Tibial nerve (tissue), 4 donors: ENCODE measurements at regions not wholly inside any gene's neighbourhood (a gene's known extent, or its start where the extent isn't known, plus 50 kb on each side); places are given as distances from the start of the nearest gene placed in this dataset.

Experiments
- EP300 ChIP-seq, 2 donors: sonication (generic); formaldehyde crosslinking; IDR thresholded peaks; one replicate each; pipeline ENCODE4 v1.6.1; 2017; ENCODE audit warnings: antibody characterized with exemption in 2 of 2, mild to moderate bottlenecking in 1 of 2
- TF ChIP-seq, protein P1 (sequence below), 5 experiments: fragments of 200-600 bp in 3 of 5; fragments of 450-650 bp in 2 of 5; sonication (generic) in 3 of 5; IDR thresholded peaks; one replicate each; pipeline ENCODE4 v1.5.1; 2016 to 2019; ENCODE audit warnings: antibody characterized with exemption in 5 of 5, mild to moderate bottlenecking in 3 of 5, moderate library complexity in 2 of 5

DNA sequence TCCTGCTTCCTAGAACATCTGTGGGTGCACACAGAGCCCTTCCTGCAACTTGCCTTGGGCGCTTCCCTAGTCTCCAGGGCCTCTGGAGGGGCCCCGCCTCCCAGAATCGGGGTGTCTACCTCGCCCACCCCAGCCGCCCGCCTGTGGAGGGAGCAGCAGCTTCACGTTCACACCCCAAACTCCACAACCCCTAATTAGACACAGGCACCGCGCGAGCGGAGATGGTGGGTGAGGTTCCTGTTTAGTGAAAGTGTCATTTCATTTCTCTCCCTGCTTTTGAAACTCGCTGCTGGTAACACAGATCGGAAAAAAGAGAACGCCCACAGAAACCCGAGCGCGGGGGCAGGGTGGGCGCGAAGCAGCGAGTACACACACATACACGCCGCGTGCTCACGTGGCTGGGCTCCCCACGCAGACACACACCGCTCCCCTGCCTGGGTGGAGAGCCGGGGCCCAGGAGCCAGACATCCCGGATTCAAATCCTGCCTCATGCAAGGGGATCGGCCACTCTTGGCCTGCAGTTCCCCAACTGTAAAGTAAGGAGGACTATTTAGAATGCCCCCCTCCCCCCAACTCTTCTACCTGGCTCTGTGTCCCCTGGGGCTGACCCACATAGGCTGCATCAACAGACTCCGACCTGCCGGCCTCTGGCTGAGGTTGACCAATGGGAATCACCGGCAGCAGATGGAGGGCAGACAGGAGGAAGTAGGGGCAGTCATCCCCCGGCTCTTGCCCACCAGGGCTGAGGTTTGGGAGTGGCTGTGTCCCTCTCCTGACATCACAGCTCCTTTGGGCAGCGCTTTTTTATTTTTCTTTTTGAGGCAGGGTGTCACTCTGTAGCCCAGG lies 79.2 kb upstream of the NCOR2 start:
- TF ChIP-seq, protein P1, sequence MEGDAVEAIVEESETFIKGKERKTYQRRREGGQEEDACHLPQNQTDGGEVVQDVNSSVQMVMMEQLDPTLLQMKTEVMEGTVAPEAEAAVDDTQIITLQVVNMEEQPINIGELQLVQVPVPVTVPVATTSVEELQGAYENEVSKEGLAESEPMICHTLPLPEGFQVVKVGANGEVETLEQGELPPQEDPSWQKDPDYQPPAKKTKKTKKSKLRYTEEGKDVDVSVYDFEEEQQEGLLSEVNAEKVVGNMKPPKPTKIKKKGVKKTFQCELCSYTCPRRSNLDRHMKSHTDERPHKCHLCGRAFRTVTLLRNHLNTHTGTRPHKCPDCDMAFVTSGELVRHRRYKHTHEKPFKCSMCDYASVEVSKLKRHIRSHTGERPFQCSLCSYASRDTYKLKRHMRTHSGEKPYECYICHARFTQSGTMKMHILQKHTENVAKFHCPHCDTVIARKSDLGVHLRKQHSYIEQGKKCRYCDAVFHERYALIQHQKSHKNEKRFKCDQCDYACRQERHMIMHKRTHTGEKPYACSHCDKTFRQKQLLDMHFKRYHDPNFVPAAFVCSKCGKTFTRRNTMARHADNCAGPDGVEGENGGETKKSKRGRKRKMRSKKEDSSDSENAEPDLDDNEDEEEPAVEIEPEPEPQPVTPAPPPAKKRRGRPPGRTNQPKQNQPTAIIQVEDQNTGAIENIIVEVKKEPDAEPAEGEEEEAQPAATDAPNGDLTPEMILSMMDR (IDR thresholded peaks at IDR 0.05): no peak
- TF ChIP-seq EP300 (IDR thresholded peaks at IDR 0.05): no peak
